K562 (cell line): ENCODE measurements at regions not wholly inside any gene's neighbourhood (a gene's known extent, or its start where the extent isn't known, plus 50 kb on each side); places are given as distances from the start of the nearest gene placed in this dataset.

Experiments used
- ARID3A ChIP-seq: IDR thresholded peaks from 2 replicates; pipeline ENCODE4 v1.6.1; 2012; ENCODE audit warnings: low read depth, low read length, improper control_type of control experiment, borderline replicate concordance
- BDP1 ChIP-seq: IDR thresholded peaks from 3 replicates; pipeline ENCODE4 v1.6.1; 2011; ENCODE audit not compliant: insufficient read length, insufficient read depth
- DEAF1 ChIP-seq: fragments of 450-650 bp; formaldehyde crosslinking; IDR thresholded peaks from 2 replicates; pipeline ENCODE4 v1.4.0; 2020; ENCODE audit warnings: mild to moderate bottlenecking, moderate library complexity
- EWSR1 ChIP-seq: fragments of 450-650 bp; IDR thresholded peaks from 2 replicates; pipeline ENCODE4 v1.6.1; 2018; ENCODE audit warnings: borderline replicate concordance, mild to moderate bottlenecking, low read depth, moderate library complexity; ENCODE audit not compliant: partially characterized antibody
- MBD1 ChIP-seq: fragments of 250-450 bp; sonication (Bioruptor Pico); IDR thresholded peaks from 2 replicates; pipeline ENCODE4 v1.8.0; 2022; ENCODE audit warnings: inconsistent platforms
- PBX2 ChIP-seq, 2 experiments: IDR thresholded peaks in 1 of 2; conservative IDR thresholded peaks in 1 of 2; 2 replicates each; pipeline ENCODE4 v1.6.1; 2016; ENCODE audit warnings: low read depth in 2 of 2, mild to moderate bottlenecking in 1 of 2, missing compliant biosample characterization in 1 of 2, missing genetic modification characterization in 1 of 2, moderate library complexity in 1 of 2
- ZNF584 ChIP-seq: fragments of 200-800 bp; sonication (Bioruptor generic); IDR thresholded peaks from 2 replicates; pipeline ENCODE4 v1.6.1; 2016; ENCODE audit warnings: low read depth, mild to moderate bottlenecking, missing genetic modification characterization, missing compliant biosample characterization
- ZNF76 ChIP-seq: fragments of 250-450 bp; sonication (Bioruptor Pico); IDR thresholded peaks from 2 replicates; pipeline ENCODE4 v1.4.0; 2020; ENCODE audit warnings: mild to moderate bottlenecking, moderate library complexity, borderline replicate concordance
- TF ChIP-seq, protein P1 (sequence below): fragments of 450-650 bp; IDR thresholded peaks from 2 replicates; pipeline ENCODE4 v1.6.1; 2017; ENCODE audit warnings: antibody characterized with exemption

DNA sequence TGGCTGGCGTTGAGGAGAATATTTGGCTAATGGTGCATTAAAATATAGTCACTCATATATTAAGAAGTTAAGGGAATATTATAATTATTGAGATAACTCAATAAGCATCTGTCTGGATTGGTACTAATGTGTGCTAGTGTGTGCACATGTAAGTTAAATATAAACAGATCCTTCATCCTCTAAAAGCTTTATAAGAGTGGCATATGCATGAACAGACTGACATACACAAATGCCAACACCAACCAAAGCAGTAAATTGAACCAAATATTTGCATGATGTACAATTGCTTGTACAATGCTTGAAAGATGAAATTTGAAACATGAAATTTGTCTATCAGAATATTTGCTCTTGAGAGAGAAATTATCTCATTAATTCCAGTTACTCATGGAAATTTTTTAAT is 344.9 kb downstream of the ADGRL2 start (continued):
- no peak for TF ChIP-seq MBD1 (CRISPR knock-in tag)
- TF ChIP-seq DEAF1 (CRISPR knock-in tag): no peak
- no peak for TF ChIP-seq ARID3A
- no peak for TF ChIP-seq ZNF584 (CRISPR knock-in tag)
- TF ChIP-seq BDP1: no peak
- no peak for TF ChIP-seq EWSR1
- no peak for TF ChIP-seq PBX2 (CRISPR knock-in tag; IDR thresholded peaks at IDR 0.05; ENCODE audit: low read depth)
- no peak for TF ChIP-seq PBX2 (tag; conservative IDR thresholded peaks at IDR 0.05; ENCODE audit: low read depth)
- TF ChIP-seq, protein P1, sequence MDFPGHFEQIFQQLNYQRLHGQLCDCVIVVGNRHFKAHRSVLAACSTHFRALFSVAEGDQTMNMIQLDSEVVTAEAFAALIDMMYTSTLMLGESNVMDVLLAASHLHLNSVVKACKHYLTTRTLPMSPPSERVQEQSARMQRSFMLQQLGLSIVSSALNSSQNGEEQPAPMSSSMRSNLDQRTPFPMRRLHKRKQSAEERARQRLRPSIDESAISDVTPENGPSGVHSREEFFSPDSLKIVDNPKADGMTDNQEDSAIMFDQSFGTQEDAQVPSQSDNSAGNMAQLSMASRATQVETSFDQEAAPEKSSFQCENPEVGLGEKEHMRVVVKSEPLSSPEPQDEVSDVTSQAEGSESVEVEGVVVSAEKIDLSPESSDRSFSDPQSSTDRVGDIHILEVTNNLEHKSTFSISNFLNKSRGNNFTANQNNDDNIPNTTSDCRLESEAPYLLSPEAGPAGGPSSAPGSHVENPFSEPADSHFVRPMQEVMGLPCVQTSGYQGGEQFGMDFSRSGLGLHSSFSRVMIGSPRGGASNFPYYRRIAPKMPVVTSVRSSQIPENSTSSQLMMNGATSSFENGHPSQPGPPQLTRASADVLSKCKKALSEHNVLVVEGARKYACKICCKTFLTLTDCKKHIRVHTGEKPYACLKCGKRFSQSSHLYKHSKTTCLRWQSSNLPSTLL: no peak
- TF ChIP-seq ZNF76 (CRISPR knock-in tag): no peak
